GM18951 (cell line): ENCODE measurements at regions not wholly inside any gene's neighbourhood (a gene's known extent, or its start where the extent isn't known, plus 50 kb on each side); places are given as distances from the start of the nearest gene placed in this dataset.

Experiments
- POLR2A ChIP-seq: IDR thresholded peaks from 4 replicates; pipeline ENCODE4 v1.6.1; 2011; ENCODE audit warnings: mild to moderate bottlenecking; ENCODE audit not compliant: insufficient read length, insufficient read depth; ENCODE audit errors: extremely low read depth
- in situ Hi-C: fragments of 300-500 bp; cut with MboI; formaldehyde crosslinking; loops from one replicate; pipeline ENCODE4 v1.12.0; 2022; ENCODE audit warnings: low sequenced_read_pairs, mixed read lengths, inconsistent platforms; ENCODE audit not compliant: unreplicated experiment

DNA sequence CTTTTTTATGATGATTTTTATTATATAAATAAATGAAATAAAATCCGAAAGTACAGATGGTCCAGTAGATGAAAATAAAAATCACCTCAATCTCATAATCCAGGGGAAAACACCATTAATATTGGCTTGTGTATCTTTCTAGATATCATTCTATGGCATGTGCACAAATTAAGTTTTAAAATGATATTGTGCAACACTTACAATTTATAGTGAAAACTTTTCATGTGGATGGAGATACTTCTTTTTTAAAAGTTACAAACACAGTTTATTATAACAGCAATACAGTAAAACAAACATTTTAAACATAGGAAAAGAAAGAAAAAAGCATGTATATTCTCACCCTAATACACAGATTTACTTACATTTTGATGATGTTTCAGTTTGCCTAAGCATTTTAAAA is 98.9 kb upstream of the RMST start:
- in situ Hi-C loops: no loop called here
- TF ChIP-seq POLR2A: no peak

GRCh38 chr12:97368462-97369163 is 94.0 kb upstream of the RMST start:
- TF ChIP-seq POLR2A: no peak
- in situ Hi-C loops: no loop called here

DNA sequence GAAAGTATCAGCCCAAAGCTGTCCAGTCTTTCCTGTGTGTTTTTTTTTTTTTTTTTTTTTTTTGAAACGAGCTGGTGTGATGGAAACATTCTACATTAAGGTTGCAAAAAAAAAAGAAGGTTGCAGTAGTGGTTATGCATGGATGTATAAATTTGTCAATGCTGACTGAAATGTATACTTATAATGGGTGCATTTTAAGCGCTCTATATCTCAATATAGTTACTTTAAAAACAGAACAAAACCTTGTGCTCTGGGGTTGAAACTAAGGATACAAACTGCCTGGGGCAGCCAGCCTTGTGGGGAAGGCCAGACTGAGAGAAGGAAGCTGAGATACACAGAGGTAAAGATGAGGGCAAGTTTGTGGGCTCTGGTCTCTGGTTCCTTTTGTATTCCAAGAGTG is 87.3 kb upstream of the RMST start:
- TF ChIP-seq POLR2A: no peak
- in situ Hi-C loops: no loop called here

DNA sequence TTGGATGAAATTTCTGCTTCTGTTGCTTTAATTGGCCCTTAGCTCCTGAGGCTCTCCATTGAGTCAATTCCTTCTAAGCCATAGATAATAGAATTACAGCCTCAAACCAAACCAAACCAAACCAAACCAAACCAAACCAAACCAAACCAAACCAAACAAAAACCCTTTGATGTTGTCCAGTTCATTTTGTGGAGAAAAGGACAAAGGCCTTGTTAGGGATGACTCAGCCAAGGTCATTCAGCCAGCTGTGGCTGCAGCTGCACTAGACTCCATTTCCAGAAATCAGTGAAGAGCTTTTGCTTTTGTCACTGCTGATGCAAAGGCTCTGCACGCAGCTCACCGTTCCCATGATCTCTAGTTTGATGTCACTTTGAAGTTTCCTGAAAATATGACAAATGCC is 82.2 kb upstream of the RMST start:
- no peak for TF ChIP-seq POLR2A
- in situ Hi-C loops: no loop called here

DNA sequence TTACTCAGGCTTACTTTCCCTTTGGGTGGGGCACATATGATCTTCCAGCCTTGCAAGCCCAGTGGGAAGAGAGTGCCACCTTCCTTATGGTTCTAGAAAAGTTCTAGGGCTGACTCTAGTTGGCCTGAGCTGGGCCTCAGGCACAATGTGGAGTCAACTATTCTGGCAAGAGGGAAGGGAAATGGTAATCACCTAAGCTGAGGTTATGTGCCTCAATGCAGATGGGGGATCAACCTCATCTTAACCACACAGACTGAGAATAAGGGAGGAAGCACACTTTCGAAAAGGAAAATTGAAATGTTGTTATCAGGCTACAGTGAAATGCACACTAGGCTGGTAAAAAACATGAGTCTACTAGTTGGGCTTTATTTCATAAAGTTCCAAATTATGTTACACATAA is 77.5 kb upstream of the RMST start:
- in situ Hi-C loops: no loop called here
- no peak for TF ChIP-seq POLR2A

DNA sequence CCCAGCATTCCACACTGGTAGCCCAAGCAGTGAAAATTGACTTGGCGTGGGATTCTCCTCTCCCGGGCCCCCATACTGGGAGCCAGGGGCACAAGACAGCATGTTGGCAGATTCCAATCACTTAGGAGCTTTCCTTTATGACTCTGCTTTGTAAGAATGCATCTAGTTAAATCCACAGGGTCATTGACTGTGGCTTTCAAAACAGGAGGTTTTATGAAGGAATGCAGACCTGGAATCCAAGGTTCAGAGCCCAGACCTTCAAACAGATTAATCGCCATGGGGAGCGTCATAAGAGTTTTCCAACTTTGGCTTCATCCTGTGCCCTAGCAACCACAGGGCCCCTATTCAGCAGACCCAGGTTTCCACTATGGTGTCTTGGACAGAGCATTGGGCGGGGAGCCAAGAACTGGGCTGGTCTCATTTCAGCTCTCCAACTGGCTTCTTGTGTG is 76.4 kb upstream of the RMST start:
- in situ Hi-C loops: no loop called here
- no peak for TF ChIP-seq POLR2A

DNA sequence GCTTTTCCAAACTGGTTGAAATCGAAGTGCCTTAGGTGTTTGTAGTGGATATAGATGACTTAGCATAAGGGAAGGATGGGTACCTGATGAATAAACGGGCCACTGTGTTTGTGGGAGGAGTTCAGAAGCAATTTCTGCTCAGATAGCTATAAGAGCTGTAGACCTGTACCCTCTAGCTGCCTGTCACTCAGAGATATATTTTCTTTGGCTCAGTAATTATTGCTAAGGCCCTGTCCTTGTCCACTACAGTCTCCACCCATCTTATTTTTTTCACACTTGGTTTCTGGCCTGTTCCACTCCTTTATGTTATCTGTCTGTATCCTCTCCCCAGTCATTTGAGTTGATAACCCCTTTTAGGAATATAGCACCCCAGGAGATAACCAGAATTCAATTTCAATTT is 74.8 kb upstream of the RMST start:
- TF ChIP-seq POLR2A: no peak
- in situ Hi-C loops: no loop called here

DNA sequence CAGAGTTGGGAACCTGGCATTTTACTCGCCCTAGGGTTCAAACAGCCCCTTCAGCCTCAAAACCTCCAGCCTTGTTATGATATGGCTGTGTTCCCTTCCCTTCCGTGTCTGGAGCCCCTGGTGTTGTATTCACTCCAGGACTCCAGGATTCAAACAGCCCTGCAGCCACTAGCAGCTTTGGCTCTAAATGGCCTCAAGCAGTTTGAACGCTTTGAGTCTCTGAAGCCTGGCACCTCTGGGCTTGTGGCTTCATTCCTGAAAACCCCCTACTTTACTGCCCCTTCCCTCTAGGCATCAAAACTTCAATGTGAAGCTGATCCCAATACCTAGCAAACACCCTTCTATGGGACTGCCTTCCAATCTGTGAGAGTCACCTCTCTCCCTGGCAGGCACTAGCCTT is 67.9 kb upstream of the RMST start:
- TF ChIP-seq POLR2A: no peak
- in situ Hi-C loops: no loop called here

GRCh38 chr12:97397008-97397407 is 65.6 kb upstream of the RMST start:
- TF ChIP-seq POLR2A: no peak
- in situ Hi-C loops: no loop called here

DNA sequence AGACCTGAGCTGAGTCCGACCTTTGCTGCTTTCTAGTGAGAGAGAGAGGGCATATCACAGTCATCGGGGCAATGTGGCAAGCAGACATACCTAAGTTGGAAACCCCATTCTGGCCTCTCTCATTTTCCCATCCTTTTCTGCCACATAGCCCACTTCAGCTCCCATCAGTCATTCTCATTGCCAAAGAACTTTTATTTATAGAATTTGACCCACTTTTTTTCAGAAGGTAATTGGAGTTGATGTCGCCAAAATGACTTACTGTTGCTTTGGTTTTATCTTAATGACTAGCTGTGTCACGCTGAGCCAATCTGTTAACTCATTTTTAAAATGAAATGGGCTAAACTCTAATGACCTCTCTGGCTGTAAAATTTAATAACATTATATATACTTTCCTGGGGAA is 63.9 kb upstream of the RMST start:
- in situ Hi-C loops: no loop called here
- no peak for TF ChIP-seq POLR2A

GRCh38 chr12:97404093-97404492 is 58.5 kb upstream of the RMST start:
- TF ChIP-seq POLR2A: no peak
- in situ Hi-C loops: no loop called here

DNA sequence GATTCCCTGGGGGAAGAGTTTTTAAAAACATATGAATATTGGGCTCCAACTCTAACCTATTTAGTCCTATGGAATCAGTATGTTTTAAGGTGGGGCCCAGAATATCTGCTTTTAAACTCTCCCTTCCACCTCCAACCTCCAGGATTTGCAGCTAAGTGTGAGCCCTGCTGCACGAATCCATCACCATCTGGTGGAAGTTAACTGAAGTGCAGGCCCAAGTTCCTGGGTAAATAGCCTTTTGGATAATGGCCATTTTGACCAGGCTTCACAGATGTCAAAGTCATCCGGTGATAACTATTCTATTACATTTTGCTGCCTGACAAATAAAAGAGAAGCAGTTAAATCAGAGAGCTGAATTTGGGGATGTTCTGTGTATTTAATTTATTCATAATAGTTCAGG is 58.1 kb upstream of the RMST start:
- no peak for TF ChIP-seq POLR2A
- in situ Hi-C loops: no loop called here

- in situ Hi-C loops: no loop called here
- TF ChIP-seq POLR2A: no peak
Observed at GRCh38 chr12:97408363-97408762, 54.2 kb upstream of the RMST start.

GRCh38 chr12:97411341-97411740 is 51.3 kb upstream of the RMST start:
- TF ChIP-seq POLR2A: no peak
- in situ Hi-C loops: no loop called here
